ENCODE measurements at regions not wholly inside any gene's neighbourhood (a gene's known extent, or its start where the extent isn't known, plus 50 kb on each side); places are given as distances from the start of the nearest gene placed in this dataset.

DNA sequence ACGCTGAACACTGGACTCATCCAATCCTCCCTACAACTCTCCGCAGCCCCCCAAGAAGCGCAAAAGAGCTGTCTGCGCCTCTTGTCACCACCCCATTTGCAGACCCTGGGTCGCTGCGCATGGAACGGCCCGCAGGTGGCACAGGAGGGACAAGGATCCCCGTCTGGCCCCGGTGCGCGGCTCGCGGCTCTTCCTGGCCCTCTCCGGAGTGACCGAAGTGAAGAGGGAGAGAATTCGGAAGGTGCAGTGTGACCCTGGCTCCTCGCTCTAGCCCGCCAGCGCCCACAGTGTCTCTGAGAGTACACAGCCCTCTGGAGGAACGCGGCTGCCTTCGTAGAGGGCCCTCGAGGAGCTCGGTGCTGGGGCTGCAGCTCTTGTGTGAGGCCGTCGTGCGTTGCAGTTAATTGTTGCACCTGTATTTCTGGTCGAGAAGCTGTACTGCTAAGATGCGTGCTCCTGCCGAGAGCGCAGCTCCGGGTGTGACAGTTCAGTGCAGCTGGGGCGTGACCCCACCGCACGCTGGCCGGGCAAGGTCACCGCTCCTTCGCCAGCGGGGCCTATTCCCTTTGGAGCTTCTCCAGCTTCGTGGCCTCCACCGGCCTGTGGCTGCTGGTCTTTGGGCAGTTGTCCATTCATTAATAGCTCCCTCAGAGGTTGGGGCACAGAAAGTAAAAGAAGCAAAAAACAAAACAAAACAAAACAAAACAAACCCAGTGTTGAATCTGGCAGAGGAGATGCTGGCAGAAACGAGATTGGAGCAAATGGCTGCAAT is 119.0 kb downstream of the SEC23IP start:
- TF ChIP-seq GATA2 (IDR thresholded peaks at IDR 0.05; ENCODE audit: low read depth, low read length) (no peak), GATA3 (IDR thresholded peaks at IDR 0.05; ENCODE audit: low read depth, low read length) (no peak)
